Muscle layer of duodenum (tissue), 2 donors: ENCODE measurements at regions not wholly inside any gene's neighbourhood (a gene's known extent, or its start where the extent isn't known, plus 50 kb on each side); places are given as distances from the start of the nearest gene placed in this dataset.

Experiments used
- H3K27ac ChIP-seq: one replicate; pipeline ENCODE4 v1.7.0; 2013; ENCODE audit warnings: mild to moderate bottlenecking, low read length
- H3K27me3 ChIP-seq: one replicate; pipeline ENCODE4 v1.7.0; 2013; ENCODE audit warnings: low read depth, mild to moderate bottlenecking, control low read depth, low read length
- H3K36me3 ChIP-seq, 2 donors: one replicate each; pipeline ENCODE4 v1.7.0; 2013; ENCODE audit warnings: low read length in 2 of 2, control low read depth in 1 of 2, mild to moderate bottlenecking in 1 of 2; ENCODE audit not compliant: insufficient read depth in 2 of 2, control insufficient read depth in 1 of 2
- H3K4me1 ChIP-seq, 2 donors: one replicate each; pipeline ENCODE4 v1.7.0; 2013; ENCODE audit warnings: low read length in 2 of 2, mild to moderate bottlenecking in 2 of 2, control low read depth in 1 of 2, moderate library complexity in 1 of 2; ENCODE audit not compliant: insufficient read depth in 2 of 2, control insufficient read depth in 1 of 2
- H3K4me3 ChIP-seq, 2 donors: one replicate each; pipeline ENCODE4 v1.7.0; 2013; ENCODE audit warnings: low read length in 2 of 2, low read depth in 1 of 2, mild to moderate bottlenecking in 1 of 2
- H3K9me3 ChIP-seq, 2 donors: one replicate each; pipeline ENCODE4 v1.7.0; 2013; ENCODE audit warnings: low read length in 2 of 2, control low read depth in 1 of 2, mild to moderate bottlenecking in 1 of 2; ENCODE audit not compliant: control insufficient read depth in 1 of 2
- donor health status: healthy.

GRCh38 chr6:119559586-119559985 is 210.0 kb upstream of the MAN1A1 start:
- no peaks in the 10 kb centered on the region for H3K9me3 ChIP-seq
- H3K27me3 ChIP-seq = no peaks in the 10 kb centered on the region
- H3K4me1 ChIP-seq = no peaks in the 10 kb centered on the region
- H3K27ac ChIP-seq = no peak overlapping the region
- H3K4me3 ChIP-seq = no peak overlapping the region
- H3K36me3 ChIP-seq = no peaks in the 10 kb centered on the region

- Histone ChIP-seq H3K36me3 (no peaks in the 10 kb centered on the region), H3K4me1 (no peaks in the 10 kb centered on the region), H3K27ac (no peak overlapping the region), H3K27me3 (no peaks in the 10 kb centered on the region), H3K9me3 (no peaks in the 10 kb centered on the region), H3K4me3 (no peak overlapping the region)
Measured at GRCh38 chr6:119557239-119557638, 207.7 kb upstream of the MAN1A1 start.

DNA sequence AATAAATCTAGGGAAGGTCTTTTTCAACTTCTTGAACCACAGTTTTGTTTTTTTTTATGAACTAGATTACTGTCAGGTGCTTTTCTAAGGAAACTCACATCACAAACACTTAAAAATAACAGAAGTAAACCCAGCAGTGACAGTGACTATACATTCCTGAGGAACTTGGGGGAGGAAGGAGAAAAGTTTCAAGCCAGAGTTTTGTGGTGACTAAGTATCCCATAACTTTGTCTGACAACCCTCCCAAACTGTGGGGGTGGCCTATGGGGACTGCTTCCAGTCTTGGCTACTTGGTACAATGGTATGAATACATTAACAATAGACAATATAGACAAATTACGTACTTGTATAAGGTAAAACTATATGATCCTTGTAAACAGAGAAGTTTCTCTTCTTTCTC is 202.5 kb upstream of the MAN1A1 start:
- no peaks in the 10 kb centered on the region for H3K36me3 ChIP-seq

DNA sequence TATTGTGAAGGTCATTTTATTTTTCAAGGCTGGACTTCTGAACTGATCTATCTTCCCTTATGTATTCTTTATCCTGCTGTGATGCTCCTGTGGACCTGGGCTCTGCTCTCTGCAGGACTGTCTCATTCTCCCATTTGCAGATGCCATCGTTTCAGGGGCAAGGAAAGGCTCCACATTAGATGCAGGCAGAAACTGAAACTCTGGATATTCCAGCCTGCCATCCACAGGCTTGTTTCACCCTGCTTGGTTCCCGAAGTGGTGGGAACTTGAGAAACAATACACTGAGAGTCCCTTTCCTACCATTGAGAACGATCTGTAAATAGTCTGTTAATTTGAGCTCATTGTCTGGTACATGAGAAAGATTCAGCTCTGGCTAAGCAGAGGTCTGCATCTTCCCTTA is 197.5 kb upstream of the MAN1A1 start:
- Histone ChIP-seq H3K36me3 (no peaks in the 10 kb centered on the region), H3K27ac (no peak overlapping the region), H3K4me3 (no peak overlapping the region), H3K9me3 (no peaks in the 10 kb centered on the region), H3K27me3 (no peaks in the 10 kb centered on the region), H3K4me1 (peaks cover 0 to 4% of the 10 kb centered on the region in 2 donors)

More for the DNA sequence above, 202.5 kb upstream of the MAN1A1 start:
- H3K27ac ChIP-seq = no peak overlapping the region
- no peak overlapping the region for H3K4me3 ChIP-seq
- H3K27me3 ChIP-seq = no peaks in the 10 kb centered on the region
- no peaks in the 10 kb centered on the region for H3K9me3 ChIP-seq
- H3K4me1 ChIP-seq = no peaks in the 10 kb centered on the region

DNA sequence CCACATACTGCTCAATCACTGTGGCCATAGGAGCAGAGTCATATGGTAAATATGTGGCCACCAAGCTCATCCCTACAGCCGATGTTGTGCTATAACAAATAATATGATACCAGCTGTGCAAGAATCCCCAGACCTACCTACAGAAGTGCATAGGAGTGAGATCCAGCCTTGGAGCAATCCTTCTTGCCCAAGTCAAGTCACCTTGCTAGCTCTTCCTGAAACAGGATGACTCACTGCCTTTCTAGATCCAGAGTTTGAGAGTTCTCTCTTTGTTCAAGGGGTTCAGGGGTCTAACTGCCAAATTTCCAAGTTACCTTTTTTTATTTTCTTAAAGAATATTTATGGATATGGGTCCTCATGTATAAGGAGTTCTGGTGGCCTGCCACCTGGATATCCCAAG is 195.7 kb upstream of the MAN1A1 start:
- H3K27ac ChIP-seq = no peak overlapping the region
- no peaks in the 10 kb centered on the region for H3K9me3 ChIP-seq
- H3K4me3 ChIP-seq = no peak overlapping the region
- no peaks in the 10 kb centered on the region for H3K36me3 ChIP-seq
- peaks cover 0 to 18% of the 10 kb centered on the region in 2 donors for H3K4me1 ChIP-seq
- H3K27me3 ChIP-seq = no peaks in the 10 kb centered on the region

DNA sequence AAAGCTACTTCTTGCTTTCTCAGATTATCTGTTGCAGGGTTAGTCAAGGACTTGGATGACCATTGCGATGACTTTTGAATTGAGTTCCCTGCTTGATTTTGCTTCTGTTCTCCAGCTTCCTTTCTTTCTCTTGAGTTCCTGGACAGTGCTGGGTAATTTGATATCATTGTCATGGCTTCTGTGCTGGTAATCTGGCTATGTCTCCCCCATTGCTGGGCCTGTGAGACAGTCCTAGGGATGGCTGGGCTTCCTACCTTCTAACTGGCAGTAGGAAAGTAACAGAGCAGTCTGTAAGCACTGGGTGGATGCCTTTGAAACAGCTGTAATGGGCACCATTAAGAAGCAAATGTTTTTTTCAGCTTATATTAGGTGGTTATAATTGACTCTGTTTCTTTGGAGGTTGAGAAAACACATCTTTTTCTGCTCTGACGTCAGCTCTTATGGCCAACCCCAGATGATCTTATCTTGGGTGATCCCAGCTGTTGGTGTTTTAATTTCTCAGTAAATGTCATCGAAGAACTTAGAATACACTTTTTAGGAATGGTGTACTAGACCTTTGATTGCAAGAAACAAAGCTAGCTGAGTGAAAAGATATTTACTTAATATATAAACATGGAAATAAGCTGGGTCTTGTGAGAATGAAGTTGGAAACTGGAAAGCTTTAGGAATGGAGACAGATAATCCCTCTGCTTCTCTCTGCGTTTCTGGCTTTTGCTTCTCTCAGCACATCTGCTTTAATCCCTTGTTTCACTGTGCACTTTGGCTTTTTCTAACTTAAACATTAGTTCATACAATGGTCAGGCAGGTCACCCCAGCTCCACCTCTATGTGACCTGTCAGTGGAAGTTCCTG is 195.0 kb upstream of the MAN1A1 start:
- Histone ChIP-seq H3K9me3 (no peaks in the 10 kb centered on the region), H3K36me3 (no peaks in the 10 kb centered on the region), H3K27ac (no peak overlapping the region), H3K4me3 (no peak overlapping the region), H3K27me3 (no peaks in the 10 kb centered on the region), H3K4me1 (peaks cover 0 to 24% of the 10 kb centered on the region in 2 donors)

- no peaks in the 10 kb centered on the region for H3K27me3 ChIP-seq
- H3K4me1 ChIP-seq = peaks cover 0 to 24% of the 10 kb centered on the region in 2 donors
- no peaks in the 10 kb centered on the region for H3K9me3 ChIP-seq
- H3K36me3 ChIP-seq = no peaks in the 10 kb centered on the region
- no peak overlapping the region for H3K27ac ChIP-seq
- no peak overlapping the region for H3K4me3 ChIP-seq
Measured at GRCh38 chr6:119543332-119543731, 193.8 kb upstream of the MAN1A1 start.

GRCh38 chr6:119542037-119542436 is 192.5 kb upstream of the MAN1A1 start:
- Histone ChIP-seq H3K27me3 (no peaks in the 10 kb centered on the region), H3K4me3 (no peak overlapping the region), H3K4me1 (peaks cover 0 to 24% of the 10 kb centered on the region in 2 donors), H3K36me3 (no peaks in the 10 kb centered on the region), H3K9me3 (no peaks in the 10 kb centered on the region), H3K27ac (no peak overlapping the region)

DNA sequence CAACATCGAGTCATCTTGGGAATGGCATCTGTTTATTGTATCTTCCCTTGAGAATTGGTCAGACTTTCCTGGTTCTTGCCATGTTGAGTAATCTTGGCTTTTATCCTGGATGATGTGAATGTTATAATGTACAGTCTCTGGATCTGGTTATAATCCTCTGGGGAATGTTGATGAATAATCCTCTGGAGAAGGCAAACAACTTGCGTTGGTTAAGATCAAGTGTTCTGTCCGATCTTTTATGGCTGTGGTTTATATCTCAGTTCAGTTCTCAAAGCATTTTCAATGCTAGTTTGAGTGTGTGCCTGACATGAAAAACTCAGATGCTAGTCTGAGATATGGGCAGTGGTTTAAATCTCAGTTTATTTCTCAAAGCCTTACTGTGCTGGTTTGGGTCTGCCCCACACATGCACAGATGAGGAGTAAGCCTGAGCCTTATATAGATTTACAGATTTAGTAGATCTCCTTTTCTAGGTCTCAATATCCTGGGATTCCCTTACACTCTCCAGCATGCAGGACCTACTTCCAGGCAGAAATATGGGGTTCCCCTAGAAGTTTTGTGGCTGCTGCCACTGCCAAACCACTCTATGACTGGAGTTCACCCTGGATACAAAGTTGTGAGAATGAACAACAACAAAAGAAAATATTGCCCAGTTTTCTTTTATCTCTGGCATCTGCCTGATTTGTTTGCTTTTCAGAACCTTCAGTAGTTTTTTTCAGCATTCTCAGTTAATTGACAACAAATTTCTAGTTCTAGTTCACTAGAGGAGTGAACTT is 191.8 kb upstream of the MAN1A1 start:
- Histone ChIP-seq H3K4me3 (no peak overlapping the region), H3K27me3 (no peaks in the 10 kb centered on the region), H3K4me1 (peaks cover 0 to 24% of the 10 kb centered on the region in 2 donors), H3K9me3 (no peaks in the 10 kb centered on the region), H3K27ac (peak overlapping the region; percentile 17), H3K36me3 (no peaks in the 10 kb centered on the region)

DNA sequence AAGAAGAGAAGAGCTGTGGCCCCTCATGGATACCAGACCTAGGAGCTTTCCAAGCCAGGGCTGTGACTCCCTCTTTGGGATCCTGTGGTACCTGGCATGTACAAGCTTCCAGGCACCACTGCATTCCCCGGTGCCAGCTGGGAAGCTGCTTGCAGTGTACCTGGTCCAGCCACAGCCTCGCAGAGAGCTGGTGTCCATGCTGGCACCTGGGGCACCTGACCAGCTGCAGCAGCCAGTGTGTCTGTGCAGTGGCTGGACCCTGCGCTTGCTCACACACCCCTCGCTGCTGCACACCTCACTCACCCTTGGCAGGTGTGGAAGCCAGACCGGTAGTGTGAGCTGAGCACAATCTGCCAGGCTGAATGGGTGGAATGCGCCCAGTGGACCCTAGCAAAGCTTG is 190.9 kb upstream of the MAN1A1 start:
- H3K27ac ChIP-seq = no peak overlapping the region
- peaks cover 0 to 24% of the 10 kb centered on the region in 2 donors for H3K4me1 ChIP-seq
- H3K27me3 ChIP-seq = no peaks in the 10 kb centered on the region
- no peaks in the 10 kb centered on the region for H3K36me3 ChIP-seq
- H3K9me3 ChIP-seq = no peaks in the 10 kb centered on the region
- H3K4me3 ChIP-seq = no peak overlapping the region

DNA sequence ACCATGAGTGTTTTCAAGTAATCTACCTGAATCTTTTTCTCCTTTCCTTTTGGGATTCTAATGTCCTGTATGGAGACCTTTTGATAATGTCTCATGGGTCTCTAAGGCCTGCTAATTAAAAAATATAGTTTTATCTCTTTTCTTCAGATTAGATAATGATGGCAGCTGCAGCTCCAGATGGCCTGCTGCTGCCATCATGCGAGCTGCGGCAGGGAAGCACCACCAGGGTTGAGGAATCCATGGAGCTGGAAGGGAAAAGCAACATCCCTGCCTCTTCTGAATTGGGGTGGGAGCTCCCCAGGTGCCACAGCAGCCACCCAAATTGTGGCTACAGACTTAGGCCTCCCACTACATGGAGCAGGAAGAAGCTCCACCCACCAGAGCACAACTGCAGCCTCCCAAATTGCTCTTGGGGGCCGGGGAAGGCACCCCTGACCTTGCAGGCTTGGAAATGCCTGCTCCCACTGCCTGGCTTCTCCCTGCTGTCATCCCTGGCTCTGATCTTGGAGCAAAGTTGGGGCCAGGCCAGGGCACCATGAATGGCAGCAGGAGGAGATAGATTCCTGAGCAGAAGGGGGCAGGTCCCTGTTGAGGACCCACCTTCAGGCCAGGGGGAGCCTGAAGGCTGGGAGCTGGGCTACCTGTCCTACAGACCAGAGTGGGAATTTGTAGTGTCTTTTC is 189.6 kb upstream of the MAN1A1 start:
- H3K9me3 ChIP-seq = no peaks in the 10 kb centered on the region
- H3K4me1 ChIP-seq = peaks cover 0 to 20% of the 10 kb centered on the region in 2 donors
- no peak overlapping the region for H3K27ac ChIP-seq
- no peaks in the 10 kb centered on the region for H3K36me3 ChIP-seq
- no peak overlapping the region for H3K4me3 ChIP-seq
- H3K27me3 ChIP-seq = no peaks in the 10 kb centered on the region
